ENCODE measurements at regions not wholly inside any gene's neighbourhood (a gene's known extent, or its start where the extent isn't known, plus 50 kb on each side); places are given as distances from the start of the nearest gene placed in this dataset.
A peak's percentile ranks its signal among the peaks of the same experiment; 100 is the strongest.
"Not testable (repeated sequence)": the region's sequence is repeated elsewhere in the genome, so short reads cannot be mapped to it uniquely, and the experiment has no call there.

GRCh38 chr6:40848038-40848437, 191.0 kb downstream of the UNC5CL start:
- FAIRE-seq (no peak), DNase-seq (ENCODE audit: low spot score) (no peak)

GRCh38 chr6:40845553-40845952, 193.5 kb downstream of the UNC5CL start:
- peak; percentile 22 for DNase-seq (ENCODE audit: low spot score)
- FAIRE-seq = no peak

GRCh38 chr6:40844246-40844645, 194.8 kb downstream of the UNC5CL start:
- FAIRE-seq = no peak
- DNase-seq (ENCODE audit: low spot score) = no peak

GRCh38 chr6:40841721-40842120, 197.3 kb downstream of the UNC5CL start:
- FAIRE-seq (no peak), DNase-seq (ENCODE audit: low spot score) (no peak)

GRCh38 chr6:40832691-40833090, 206.3 kb downstream of the UNC5CL start:
- FAIRE-seq (no peak), DNase-seq (ENCODE audit: low spot score) (no peak)

GRCh38 chr6:40831381-40831780, 207.6 kb downstream of the UNC5CL start:
- FAIRE-seq = no peak
- DNase-seq (ENCODE audit: low spot score) = no peak

- FAIRE-seq = no peak
- DNase-seq (ENCODE audit: low spot score) = no peak
These were observed 213.9 kb downstream of the UNC5CL start for GRCh38 chr6:40825102-40825501.

GRCh38 chr6:40823917-40824891, 214.8 kb downstream of the UNC5CL start:
- not testable (repeated sequence) for FAIRE-seq
- peak; percentile 29 for DNase-seq (ENCODE audit: low spot score)

- FAIRE-seq (no peak), DNase-seq (ENCODE audit: low spot score) (no peak)
These were observed 216.4 kb downstream of the UNC5CL start for GRCh38 chr6:40822619-40823018.

GRCh38 chr6:40819182-40819834, 219.7 kb downstream of the UNC5CL start:
- no peak for DNase-seq (ENCODE audit: low spot score)
- FAIRE-seq = no peak

GRCh38 chr6:40817369-40817768, 221.7 kb downstream of the UNC5CL start:
- DNase-seq (ENCODE audit: low spot score) = no peak
- FAIRE-seq = no peak

- FAIRE-seq (no peak), DNase-seq (ENCODE audit: low spot score) (no peak)
These were observed 222.4 kb downstream of the UNC5CL start for GRCh38 chr6:40816601-40817000.

GRCh38 chr6:40815731-40816130, 223.3 kb downstream of the UNC5CL start:
- FAIRE-seq = no peak
- DNase-seq (ENCODE audit: low spot score) = no peak

- FAIRE-seq (no peak), DNase-seq (ENCODE audit: low spot score) (no peak)
These were observed 223.0 kb upstream of the LRFN2 start for GRCh38 chr6:40810171-40810570.

- FAIRE-seq = no peak
- no peak for DNase-seq (ENCODE audit: low spot score)
These were observed 222.5 kb upstream of the LRFN2 start for GRCh38 chr6:40809627-40810026.

- FAIRE-seq = peak; percentile 84
- DNase-seq (ENCODE audit: low spot score) = peak; percentile 69
These were observed 220.3 kb upstream of the LRFN2 start for GRCh38 chr6:40807484-40807883.

- DNase-seq (ENCODE audit: low spot score) = no peak
- FAIRE-seq = no peak
These were observed 219.2 kb upstream of the LRFN2 start for GRCh38 chr6:40806256-40806864.

- no peak for DNase-seq (ENCODE audit: low spot score)
- no peak for FAIRE-seq
These were observed 218.2 kb upstream of the LRFN2 start for GRCh38 chr6:40805336-40805735.

- no peak for DNase-seq (ENCODE audit: low spot score)
- FAIRE-seq = no peak
These were observed 217.7 kb upstream of the LRFN2 start for GRCh38 chr6:40804905-40805304.

GRCh38 chr6:40803897-40804702, 216.9 kb upstream of the LRFN2 start:
- no peak for DNase-seq (ENCODE audit: low spot score)
- no peak for FAIRE-seq

GRCh38 chr6:40802481-40802880, 215.3 kb upstream of the LRFN2 start:
- FAIRE-seq = no peak
- no peak for DNase-seq (ENCODE audit: low spot score)

Measured in RCC 7860 (cell line).